Upper lobe of left lung (tissue), 6 donors: ENCODE measurements at regions not wholly inside any gene's neighbourhood (a gene's known extent, or its start where the extent isn't known, plus 50 kb on each side); places are given as distances from the start of the nearest gene placed in this dataset.
A peak's percentile ranks its signal among the peaks of the same experiment; 100 is the strongest.
"Not testable (repeated sequence)": the region's sequence is repeated elsewhere in the genome, so short reads cannot be mapped to it uniquely, and the experiment has no call there.

ENCODE experiments used
- ATAC-seq, 2 donors: fragments of 200-7000 bp; cut with Tn5 transposase; one replicate each; pipeline ENCODE4 v1.9.1; 2022; ENCODE audit warnings: mild to moderate bottlenecking in 2 of 2, moderate library complexity in 2 of 2; ENCODE audit not compliant: low FRiP score in 2 of 2
- DNase-seq, 2 donors: peaks; one replicate each; pipeline ENCODE4 v3.0.0-alpha.2; 2019 to 2020
- H3K27ac ChIP-seq, 4 donors: fragments of 200-600 bp; sonication (generic); one replicate each; pipeline ENCODE4 v1.5.1; 2016 to 2019
- H3K27me3 ChIP-seq, 4 donors: fragments of 200-600 bp; sonication (generic); one replicate each; pipeline ENCODE4 v1.5.1; 2017 to 2019
- H3K36me3 ChIP-seq, 4 donors: fragments of 200-600 bp; sonication (generic); one replicate each; pipeline ENCODE4 v1.5.1; 2016 to 2019
- H3K4me1 ChIP-seq, 4 donors: fragments of 200-600 bp; sonication (generic); one replicate each; pipeline ENCODE4 v1.5.1; 2018 to 2019
- H3K4me3 ChIP-seq, 4 donors: fragments of 200-600 bp; sonication (generic); one replicate each; pipeline ENCODE4 v1.5.1; 2017 to 2019; ENCODE audit warnings: mild to moderate bottlenecking in 2 of 4, moderate library complexity in 1 of 4
- H3K9me3 ChIP-seq, 4 donors: fragments of 200-600 bp; sonication (generic); one replicate each; pipeline ENCODE4 v1.5.1; 2018 to 2019
- EP300 ChIP-seq, 4 donors: sonication (generic); formaldehyde crosslinking; IDR thresholded peaks; one replicate each; pipeline ENCODE4 v1.5.1; 2017; ENCODE audit warnings: antibody characterized with exemption in 4 of 4, control low read depth in 2 of 4
- POLR2A ChIP-seq, 4 donors: fragments of 450-650 bp; IDR thresholded peaks; one replicate each; pipeline ENCODE4 v1.5.1; 2016 to 2017; ENCODE audit warnings: antibody characterized with exemption in 4 of 4, mild to moderate bottlenecking in 2 of 4
- POLR2AphosphoS5 ChIP-seq, 2 donors: sonication (generic); formaldehyde crosslinking; IDR thresholded peaks; one replicate each; pipeline ENCODE4 v1.5.1; 2017; ENCODE audit warnings: antibody characterized with exemption in 2 of 2
- WGBS, 2 donors: methylation state at CpG; one replicate each; pipeline ENCODE4 v1.1.5; 2017 to 2018; 5-methylcytosine and 5-hydroxymethylcytosine counted together
- TF ChIP-seq, protein P1 (sequence below), 6 experiments: fragments of 450-650 bp in 4 of 6; fragments of 200-600 bp in 2 of 6; sonication (generic) in 2 of 6; IDR thresholded peaks; one replicate each; pipeline ENCODE4 v1.5.1; 2016 to 2019; ENCODE audit warnings: antibody characterized with exemption in 6 of 6
- donor health status: DM: no; HTN: no; CAD: no; lungs with moderate emphysema.
- donor health status: DM: no; HTN: yes; CAD: no; lungs with severe emphysema.

DNA sequence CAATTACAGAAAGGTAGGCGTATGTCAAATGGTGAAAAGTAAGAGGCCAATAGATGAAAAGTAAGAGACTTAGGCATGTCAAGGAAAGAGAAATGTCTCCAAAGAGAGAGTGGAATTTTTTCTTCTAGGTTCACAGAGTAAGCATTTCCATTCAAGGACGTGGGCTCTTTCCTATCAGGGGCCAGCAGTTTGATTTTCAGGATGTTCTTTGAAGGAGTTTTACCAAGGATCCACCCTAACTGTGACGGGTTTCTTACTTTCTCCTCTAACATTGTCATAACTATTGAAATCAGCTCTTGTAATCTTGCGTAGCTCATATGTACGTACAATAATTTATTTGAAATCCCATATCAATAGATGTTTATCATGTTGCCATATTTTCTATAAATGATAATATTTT, 2112.2 kb upstream of the RAG2 start:
- WGBS, 2 donors, result 68 to 71% methylated on average over 5 of the region's 5 CpGs
- no peak for TF ChIP-seq POLR2AphosphoS5 (IDR thresholded peaks at IDR 0.05)
- TF ChIP-seq, protein P1, sequence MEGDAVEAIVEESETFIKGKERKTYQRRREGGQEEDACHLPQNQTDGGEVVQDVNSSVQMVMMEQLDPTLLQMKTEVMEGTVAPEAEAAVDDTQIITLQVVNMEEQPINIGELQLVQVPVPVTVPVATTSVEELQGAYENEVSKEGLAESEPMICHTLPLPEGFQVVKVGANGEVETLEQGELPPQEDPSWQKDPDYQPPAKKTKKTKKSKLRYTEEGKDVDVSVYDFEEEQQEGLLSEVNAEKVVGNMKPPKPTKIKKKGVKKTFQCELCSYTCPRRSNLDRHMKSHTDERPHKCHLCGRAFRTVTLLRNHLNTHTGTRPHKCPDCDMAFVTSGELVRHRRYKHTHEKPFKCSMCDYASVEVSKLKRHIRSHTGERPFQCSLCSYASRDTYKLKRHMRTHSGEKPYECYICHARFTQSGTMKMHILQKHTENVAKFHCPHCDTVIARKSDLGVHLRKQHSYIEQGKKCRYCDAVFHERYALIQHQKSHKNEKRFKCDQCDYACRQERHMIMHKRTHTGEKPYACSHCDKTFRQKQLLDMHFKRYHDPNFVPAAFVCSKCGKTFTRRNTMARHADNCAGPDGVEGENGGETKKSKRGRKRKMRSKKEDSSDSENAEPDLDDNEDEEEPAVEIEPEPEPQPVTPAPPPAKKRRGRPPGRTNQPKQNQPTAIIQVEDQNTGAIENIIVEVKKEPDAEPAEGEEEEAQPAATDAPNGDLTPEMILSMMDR (IDR thresholded peaks at IDR 0.05), result no peak
- no peak for TF ChIP-seq EP300 (IDR thresholded peaks at IDR 0.05)
- no peak for TF ChIP-seq POLR2A (IDR thresholded peaks at IDR 0.05)

DNA sequence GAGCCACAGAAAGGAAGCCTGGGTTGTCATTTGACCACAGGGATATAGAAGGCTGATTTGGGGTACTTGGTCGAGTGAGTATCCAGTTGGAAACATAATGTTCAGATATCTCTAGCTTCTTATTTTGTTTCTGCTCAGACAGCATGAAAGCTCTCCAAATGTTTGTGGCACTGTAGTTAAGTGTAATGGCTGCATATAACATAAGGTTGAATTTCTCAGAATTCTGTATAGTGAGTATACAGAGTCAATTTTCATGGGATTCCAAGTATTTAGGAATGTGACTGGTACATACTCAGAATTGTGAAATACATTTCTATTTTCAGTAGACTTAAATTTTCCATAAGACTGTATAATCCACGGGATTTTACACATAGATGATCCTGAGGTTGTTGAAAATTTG, 2102.1 kb upstream of the RAG2 start:
- DNase-seq (no peak), ATAC-seq (no peak)
- WGBS, 2 donors, result 50% methylated on average over 2 of the region's 2 CpGs
- Histone ChIP-seq H3K4me1 (no peaks in the 10 kb centered on the region), H3K27me3 (no peaks in the 10 kb centered on the region), H3K4me3 (no peak overlapping the region), H3K27ac (no peak overlapping the region), H3K9me3 (no peaks in the 10 kb centered on the region), H3K36me3 (no peaks in the 10 kb centered on the region)
- TF ChIP-seq, protein P1 (IDR thresholded peaks at IDR 0.05), result no peak
- TF ChIP-seq EP300 (IDR thresholded peaks at IDR 0.05) (no peak), POLR2AphosphoS5 (IDR thresholded peaks at IDR 0.05) (no peak), POLR2A (IDR thresholded peaks at IDR 0.05) (no peak)

More for the DNA sequence above, 2112.2 kb upstream of the RAG2 start:
- DNase-seq (no peak), ATAC-seq (no peak)
- H3K27me3 ChIP-seq, result no peaks in the 10 kb centered on the region
- no peaks in the 10 kb centered on the region for H3K4me1 ChIP-seq
- H3K9me3 ChIP-seq, result no peaks in the 10 kb centered on the region
- H3K27ac ChIP-seq, result no peak overlapping the region
- H3K4me3 ChIP-seq, result no peak overlapping the region
- no peaks in the 10 kb centered on the region for H3K36me3 ChIP-seq

DNA sequence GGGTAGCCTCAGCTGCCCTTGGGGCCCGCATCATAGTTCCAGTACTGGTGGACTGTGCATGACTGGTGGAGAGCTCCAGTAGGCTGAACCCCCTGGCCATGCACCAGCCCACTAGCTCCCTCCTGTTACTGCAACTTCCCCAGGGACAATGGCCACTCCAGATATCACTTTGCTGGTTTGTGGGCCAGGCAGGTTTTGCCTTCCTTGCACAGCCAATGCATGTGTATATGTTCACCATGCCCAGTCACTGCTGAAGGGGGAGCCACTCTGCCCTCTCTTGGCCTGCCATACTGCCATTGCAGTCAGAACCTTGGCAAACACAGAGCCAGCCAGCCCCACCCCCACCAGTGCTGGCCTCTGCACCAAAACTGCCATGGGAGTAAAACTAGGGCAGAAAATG, 2095.3 kb upstream of the RAG2 start:
- Histone ChIP-seq H3K36me3 (no peaks in the 10 kb centered on the region), H3K27ac (no peak overlapping the region), H3K4me1 (no peaks in the 10 kb centered on the region), H3K4me3 (no peak overlapping the region), H3K27me3 (no peaks in the 10 kb centered on the region), H3K9me3 (no peaks in the 10 kb centered on the region)
- ATAC-seq, result peak in 1 of 2 donors; percentile 43
- TF ChIP-seq, protein P1 (IDR thresholded peaks at IDR 0.05), result no peak
- TF ChIP-seq POLR2AphosphoS5 (IDR thresholded peaks at IDR 0.05), result no peak
- no peak for TF ChIP-seq EP300 (IDR thresholded peaks at IDR 0.05)
- no peak for TF ChIP-seq POLR2A (IDR thresholded peaks at IDR 0.05)
- WGBS, 2 donors, result 100% methylated on average over 1 of the region's 1 CpG; no CpG with 5 or more reads in 1 of the 2 donors
- no peak for DNase-seq

DNA sequence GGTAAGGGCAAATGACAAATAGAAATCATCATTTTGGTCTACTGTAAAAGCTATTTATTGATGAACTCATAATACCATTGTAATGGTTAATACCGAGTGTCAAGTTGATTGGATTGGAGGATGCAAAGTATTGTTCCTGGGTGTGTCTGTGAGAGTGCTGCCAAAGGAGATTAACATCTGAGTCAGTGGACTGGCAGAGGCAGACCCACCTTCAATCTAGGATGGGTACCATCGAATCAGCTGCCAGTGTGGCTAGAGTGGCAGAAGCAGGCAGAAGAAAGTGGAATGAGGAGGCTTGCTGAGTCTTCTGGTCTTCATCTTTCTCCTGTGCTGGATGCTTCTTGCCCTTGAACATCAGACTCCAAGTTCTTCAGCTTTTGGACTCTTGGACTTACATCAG, 2092.2 kb upstream of the RAG2 start:
- not testable (repeated sequence) for DNase-seq, H3K36me3 ChIP-seq, H3K4me1 ChIP-seq, H3K4me3 ChIP-seq, H3K27me3 ChIP-seq, H3K27ac ChIP-seq, ATAC-seq, H3K9me3 ChIP-seq
- WGBS, 2 donors, result 73 to 82% methylated on average over 2 of the region's 2 CpGs

DNA sequence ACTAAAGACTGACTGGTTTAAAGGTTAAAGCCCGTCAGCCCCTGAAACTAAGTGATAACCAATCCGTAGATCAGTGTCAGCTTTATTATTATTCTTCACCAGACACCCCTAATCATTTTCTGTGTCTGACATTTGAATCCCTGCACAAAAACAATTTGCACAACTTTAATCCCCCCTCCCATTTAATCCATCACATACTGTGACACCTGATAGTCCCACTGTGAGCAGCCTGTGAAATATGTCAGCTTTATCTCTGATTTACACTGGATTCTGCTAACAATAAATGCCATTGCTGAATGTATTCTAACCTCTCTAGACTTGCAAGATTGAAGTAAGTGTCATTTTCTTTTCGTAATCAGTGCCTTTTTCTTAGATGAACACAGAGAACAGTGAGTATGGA, 2089.0 kb upstream of the RAG2 start:
- ATAC-seq (no peak), DNase-seq (no peak)
- Histone ChIP-seq H3K4me1 (no peaks in the 10 kb centered on the region), H3K9me3 (no peaks in the 10 kb centered on the region), H3K27ac (no peak overlapping the region), H3K36me3 (no peaks in the 10 kb centered on the region), H3K27me3 (no peaks in the 10 kb centered on the region), H3K4me3 (no peak overlapping the region)
- TF ChIP-seq EP300 (IDR thresholded peaks at IDR 0.05) (no peak), POLR2AphosphoS5 (IDR thresholded peaks at IDR 0.05) (no peak), POLR2A (IDR thresholded peaks at IDR 0.05) (no peak)
- TF ChIP-seq, protein P1 (IDR thresholded peaks at IDR 0.05), result no peak
- 48 to 63% methylated on average over 3 of the region's 3 CpGs for WGBS, 2 donors
